DND-41 (cell line): ENCODE measurements at regions not wholly inside any gene's neighbourhood (a gene's known extent, or its start where the extent isn't known, plus 50 kb on each side); places are given as distances from the start of the nearest gene placed in this dataset.

Experiments used
- ATAC-seq: fragments of 200-7000 bp; cut with Tn5 transposase; 3 replicates; pipeline ENCODE4 v1.9.1; 2021; ENCODE audit warnings: low read depth; ENCODE audit not compliant: insufficient read depth
- DNase-seq: peaks from one replicate; pipeline ENCODE4 v3.0.0-alpha.2; 2020
- H2AFZ ChIP-seq: 2 replicates; pipeline ENCODE4 v1.6.0; 2012; ENCODE audit warnings: low read depth, low read length
- H3K27ac ChIP-seq: 2 replicates; pipeline ENCODE4 v1.5.1; 2012; ENCODE audit warnings: low read length, inconsistent platforms
- H3K27me3 ChIP-seq: fragments of 200-600 bp; sonication (generic); 2 replicates; pipeline ENCODE4 v1.6.0; 2012; ENCODE audit warnings: low read length, mild to moderate bottlenecking, inconsistent platforms; ENCODE audit not compliant: insufficient read depth, poor library complexity
- H3K36me3 ChIP-seq: 2 replicates; pipeline ENCODE4 v1.5.1; 2012; ENCODE audit warnings: low read length, inconsistent platforms; ENCODE audit not compliant: insufficient read depth
- H3K4me1 ChIP-seq: 2 replicates; pipeline ENCODE4 v1.5.1; 2012; ENCODE audit warnings: mild to moderate bottlenecking, low read length; ENCODE audit not compliant: insufficient read depth
- H3K4me2 ChIP-seq: 2 replicates; pipeline ENCODE4 v1.6.0; 2012; ENCODE audit warnings: mild to moderate bottlenecking, moderate library complexity, low read length, inconsistent platforms; ENCODE audit not compliant: insufficient read depth
- H3K4me3 ChIP-seq, 2 experiments: fragments of 200-600 bp in 1 of 2; shearing (Covaris generic) in 1 of 2; 2 replicates each; pipeline ENCODE4 v1.5.1; 2012 to 2016; ENCODE audit warnings: inconsistent platforms in 2 of 2, low read length in 2 of 2, mild to moderate bottlenecking in 2 of 2, low read depth in 1 of 2, moderate library complexity in 1 of 2
- H3K79me2 ChIP-seq: 2 replicates; pipeline ENCODE4 v1.6.0; 2012; ENCODE audit warnings: low read length, inconsistent platforms; ENCODE audit not compliant: insufficient read depth
- H3K9ac ChIP-seq: 2 replicates; pipeline ENCODE4 v1.6.0; 2012; ENCODE audit warnings: low read depth, mild to moderate bottlenecking, inconsistent platforms, low read length, moderate library complexity
- H3K9me3 ChIP-seq: 2 replicates; pipeline ENCODE4 v1.5.1; 2012; ENCODE audit warnings: low read length, moderate library complexity, mild to moderate bottlenecking, inconsistent platforms; ENCODE audit not compliant: insufficient read depth, severe bottlenecking
- H4K20me1 ChIP-seq: 2 replicates; pipeline ENCODE4 v1.6.0; 2012; ENCODE audit warnings: low read length; ENCODE audit not compliant: insufficient read depth
- CTCF ChIP-seq: IDR thresholded peaks from 2 replicates; pipeline ENCODE4 v1.5.1; 2012; ENCODE audit warnings: borderline replicate concordance, low read length, moderate library complexity, mild to moderate bottlenecking; ENCODE audit not compliant: poor library complexity, severe bottlenecking; ENCODE audit errors: extremely low read depth
- EZH2 ChIP-seq: IDR thresholded peaks from 3 replicates; pipeline ENCODE4 v1.6.1; 2012; ENCODE audit warnings: borderline replicate concordance, low read depth, mild to moderate bottlenecking, moderate library complexity, low read length, inconsistent platforms; ENCODE audit not compliant: severe bottlenecking

GRCh38 chr10:44618910-44619309 is 234.0 kb upstream of the CXCL12 start:
- Histone ChIP-seq H3K27ac (no peak overlapping the region), H3K4me2 (no peak overlapping the region), H3K27me3 (no peaks in the 10 kb centered on the region), H3K36me3 (no peaks in the 10 kb centered on the region), H3K9me3 (no peaks in the 10 kb centered on the region), H3K9ac (no peak overlapping the region), H3K79me2 (no peaks in the 10 kb centered on the region), H3K4me1 (no peaks in the 10 kb centered on the region), H3K4me3 (no peak overlapping the region), H2AFZ (no peak overlapping the region), H4K20me1 (no peaks in the 10 kb centered on the region)
- ATAC-seq (no peak), DNase-seq (no peak)
- TF ChIP-seq CTCF (no peak), EZH2 (no peak)

- DNase-seq (no peak), ATAC-seq (no peak)
- H3K4me3 ChIP-seq: no peak overlapping the region
- H3K27ac ChIP-seq: no peak overlapping the region
- no peak for TF ChIP-seq CTCF
- no peak for TF ChIP-seq EZH2
- H3K27me3 ChIP-seq: no peaks in the 10 kb centered on the region
- no peaks in the 10 kb centered on the region for H3K9me3 ChIP-seq
- H3K4me1 ChIP-seq: no peaks in the 10 kb centered on the region
- H3K9ac ChIP-seq: no peak overlapping the region
- H3K79me2 ChIP-seq: no peaks in the 10 kb centered on the region
- H3K36me3 ChIP-seq: no peaks in the 10 kb centered on the region
- H2AFZ ChIP-seq: no peak overlapping the region
- H3K4me2 ChIP-seq: no peak overlapping the region
- no peaks in the 10 kb centered on the region for H4K20me1 ChIP-seq
These were observed 234.6 kb upstream of the CXCL12 start for GRCh38 chr10:44619521-44619920.

- no peaks in the 10 kb centered on the region for H3K4me1 ChIP-seq
- no peak for ATAC-seq
- no peak overlapping the region for H3K4me2 ChIP-seq
These were observed 235.1 kb upstream of the CXCL12 start for GRCh38 chr10:44619975-44620374.

More at GRCh38 chr10:44619975-44620374, 235.1 kb upstream of the CXCL12 start:
- Histone ChIP-seq H3K36me3 (no peaks in the 10 kb centered on the region), H3K9me3 (no peaks in the 10 kb centered on the region), H3K9ac (no peak overlapping the region), H3K27me3 (no peaks in the 10 kb centered on the region), H3K4me3 (no peak overlapping the region), H2AFZ (no peak overlapping the region), H4K20me1 (no peaks in the 10 kb centered on the region), H3K79me2 (no peaks in the 10 kb centered on the region), H3K27ac (no peak overlapping the region)
- DNase-seq: no peak
- TF ChIP-seq CTCF (no peak), EZH2 (no peak)
